Activated gamma-delta T cell treated with anti-CD3 and anti-CD28 coated beads, Interleukin-2, amount 50 U/mL, for 16 hours (primary cell): ENCODE measurements at regions not wholly inside any gene's neighbourhood (a gene's known extent, or its start where the extent isn't known, plus 50 kb on each side); places are given as distances from the start of the nearest gene placed in this dataset.

Experiments
- DNase-seq: peaks from one replicate; pipeline ENCODE4 v3.0.0-alpha.2; 2020; ENCODE audit warnings: low read depth

DNA sequence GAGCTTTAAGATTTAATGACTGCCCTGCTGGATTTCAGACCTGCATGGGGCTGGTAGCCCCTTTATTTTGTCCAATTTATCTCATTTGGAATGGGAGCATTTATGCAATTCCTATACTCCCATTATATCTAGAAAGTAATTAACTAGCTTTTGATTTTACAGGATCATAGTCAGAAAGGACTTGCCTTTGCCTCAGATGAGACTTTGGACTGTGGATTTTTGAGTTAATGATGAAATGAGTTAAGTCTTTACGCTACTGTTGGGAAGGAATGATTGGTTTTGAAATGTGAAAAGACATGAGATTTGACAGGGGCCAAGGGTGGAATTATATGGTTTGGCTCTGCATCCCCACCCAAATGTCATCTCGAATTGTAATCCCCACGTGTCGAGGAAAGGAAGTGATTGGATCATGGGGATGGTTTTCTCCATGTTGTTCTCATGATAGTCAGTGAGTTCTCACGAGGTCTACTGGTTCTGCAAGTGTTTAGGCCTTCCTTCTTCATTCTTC is 213.1 kb upstream of the DCN start:
- no peak for DNase-seq

DNA sequence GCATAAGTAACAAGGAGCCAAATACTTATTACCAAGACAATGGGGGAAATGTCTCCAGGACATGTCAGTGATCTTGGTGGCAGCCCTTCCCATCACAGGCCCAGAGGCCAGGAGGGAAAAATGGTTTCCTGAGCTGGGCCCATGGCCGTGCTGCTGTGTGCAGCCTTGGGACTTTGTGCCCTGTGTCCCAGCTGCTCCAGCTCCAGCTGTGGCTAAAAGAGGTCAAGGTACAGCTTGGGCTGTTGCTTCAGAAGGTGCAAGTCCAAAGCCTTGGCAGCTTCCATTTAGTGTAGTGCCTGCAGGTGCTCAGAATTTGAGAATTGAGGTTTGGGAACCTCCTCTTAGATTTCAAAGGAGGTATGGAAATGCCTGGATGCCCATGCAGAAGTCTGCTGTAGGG is 212.3 kb upstream of the DCN start:
- no peak for DNase-seq

GRCh38 chr12:91388573-91388972 is 206.0 kb upstream of the DCN start:
- DNase-seq = no peak

- DNase-seq = no peak
These were observed 205.0 kb upstream of the DCN start for GRCh38 chr12:91387461-91388134.

- no peak for DNase-seq
These were observed 202.2 kb upstream of the DCN start for GRCh38 chr12:91384806-91385205.

- no peak for DNase-seq
These were observed 201.7 kb upstream of the DCN start for GRCh38 chr12:91384366-91384765.

GRCh38 chr12:91383099-91383498 is 200.5 kb upstream of the DCN start:
- no peak for DNase-seq

DNA sequence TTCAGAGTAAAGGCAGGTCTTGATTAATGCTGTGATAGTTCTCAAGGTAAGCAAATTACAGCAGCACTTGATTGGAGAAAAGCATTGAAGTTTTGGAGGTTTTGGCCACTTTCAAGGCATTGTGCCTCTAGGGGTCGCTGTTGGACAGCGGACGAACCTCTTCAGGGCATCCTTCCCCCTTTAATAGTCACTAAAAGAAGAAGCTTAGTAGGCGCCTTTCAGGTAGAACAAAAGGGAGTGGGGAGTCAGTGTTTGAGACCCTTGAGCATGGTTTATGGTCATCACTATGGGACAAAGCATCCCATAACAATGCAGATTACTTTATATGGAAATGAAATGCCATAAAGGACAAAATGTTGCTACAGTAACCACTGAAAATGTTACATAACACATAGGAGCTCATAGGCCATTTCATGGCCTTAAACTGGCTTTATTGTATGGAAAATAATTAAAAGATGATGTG is 199.5 kb upstream of the DCN start:
- peak; percentile 78 for DNase-seq

DNA sequence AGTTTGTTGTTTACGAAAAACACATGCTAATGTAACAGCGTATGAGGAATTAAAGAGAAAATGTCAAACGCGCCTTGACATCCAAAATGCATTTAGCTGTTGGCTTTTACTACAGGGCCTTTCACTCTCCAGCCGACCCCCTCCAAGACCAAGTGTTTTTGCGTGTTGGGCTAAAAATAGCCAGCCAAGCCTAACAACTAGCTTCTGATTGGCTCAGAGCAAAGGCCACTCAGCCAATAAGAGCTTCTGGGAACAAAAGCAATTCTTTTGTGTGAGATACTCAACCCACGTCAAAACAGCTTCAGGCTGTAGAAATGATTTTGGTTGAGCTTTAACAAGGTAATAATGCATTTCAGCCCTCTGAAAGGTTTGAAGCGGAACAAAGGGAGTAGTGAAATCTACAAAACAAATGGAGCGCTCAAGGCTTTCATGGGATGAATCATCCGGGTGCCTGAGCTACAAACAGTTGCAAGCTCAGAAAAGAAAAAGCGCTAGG is 198.7 kb upstream of the DCN start:
- no peak for DNase-seq

- no peak for DNase-seq
These were observed 198.0 kb upstream of the DCN start for GRCh38 chr12:91380631-91381030.

DNA sequence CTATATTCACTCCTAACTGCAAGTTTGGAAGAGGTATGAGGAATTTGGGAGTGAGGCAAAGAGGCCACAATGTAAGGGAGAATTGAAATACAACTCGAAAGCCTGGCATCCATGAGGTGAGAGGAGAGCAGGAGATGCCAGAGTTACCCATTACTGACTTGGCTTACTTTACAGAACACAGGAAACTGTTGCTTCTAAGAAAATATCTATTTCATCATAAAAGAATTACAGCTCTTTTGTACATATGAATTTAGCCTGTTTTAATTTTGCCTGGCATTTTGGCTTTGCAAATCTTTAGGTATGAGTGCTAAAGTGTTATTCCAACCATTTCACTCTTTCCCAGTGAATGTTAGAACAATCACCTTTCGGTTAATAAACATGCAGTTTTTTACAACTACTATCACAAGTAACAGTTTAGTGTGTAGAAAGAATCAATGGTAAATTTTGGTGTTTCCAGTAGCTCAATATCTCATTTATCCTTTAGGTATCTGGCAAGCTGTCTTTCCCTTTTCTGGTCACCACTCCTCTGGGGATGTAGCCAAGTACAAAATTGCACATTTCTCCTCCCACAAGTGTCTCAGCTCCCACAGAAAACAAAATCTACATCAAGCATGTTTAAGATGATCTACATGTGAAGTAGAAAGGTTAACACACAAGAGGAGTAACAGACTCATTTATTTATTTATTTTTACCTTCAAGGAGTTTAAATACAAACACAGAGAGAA is 196.6 kb upstream of the DCN start:
- DNase-seq = no peak

GRCh38 chr12:91377436-91377835 is 194.8 kb upstream of the DCN start:
- no peak for DNase-seq

- DNase-seq = no peak
These were observed 190.5 kb upstream of the DCN start for GRCh38 chr12:91373086-91373485.

GRCh38 chr12:91370086-91370868 is 187.7 kb upstream of the DCN start:
- DNase-seq = no peak

- DNase-seq = no peak
These were observed 186.0 kb upstream of the DCN start for GRCh38 chr12:91368613-91369012.

DNA sequence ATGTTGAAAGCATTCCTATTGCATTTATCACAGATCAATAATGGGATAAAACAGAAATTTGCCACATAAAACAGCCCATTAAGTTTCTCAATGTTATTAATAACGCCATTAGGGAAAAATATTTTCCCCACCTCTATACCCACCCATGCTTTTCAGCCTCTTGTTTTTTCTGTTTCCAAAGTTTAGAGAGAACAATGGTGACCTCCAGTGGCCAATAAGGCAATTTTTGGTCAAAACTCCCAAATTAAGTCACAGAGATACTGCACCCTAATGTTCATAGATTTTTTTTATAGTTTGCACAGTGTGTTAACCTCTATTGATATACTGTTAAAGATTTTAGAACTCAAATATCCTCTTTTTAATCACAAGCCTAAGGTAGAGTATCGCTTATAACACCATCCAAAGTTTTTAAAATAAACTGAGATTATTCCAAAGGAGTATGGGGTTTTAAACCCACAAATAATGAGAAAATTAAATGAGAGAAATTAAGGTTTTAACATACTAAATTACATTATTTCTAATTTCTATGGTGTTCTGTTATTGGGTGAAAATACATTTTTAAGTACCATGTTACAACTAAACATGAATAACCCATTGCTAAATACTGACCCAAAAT is 184.7 kb upstream of the DCN start:
- DNase-seq = no peak

DNA sequence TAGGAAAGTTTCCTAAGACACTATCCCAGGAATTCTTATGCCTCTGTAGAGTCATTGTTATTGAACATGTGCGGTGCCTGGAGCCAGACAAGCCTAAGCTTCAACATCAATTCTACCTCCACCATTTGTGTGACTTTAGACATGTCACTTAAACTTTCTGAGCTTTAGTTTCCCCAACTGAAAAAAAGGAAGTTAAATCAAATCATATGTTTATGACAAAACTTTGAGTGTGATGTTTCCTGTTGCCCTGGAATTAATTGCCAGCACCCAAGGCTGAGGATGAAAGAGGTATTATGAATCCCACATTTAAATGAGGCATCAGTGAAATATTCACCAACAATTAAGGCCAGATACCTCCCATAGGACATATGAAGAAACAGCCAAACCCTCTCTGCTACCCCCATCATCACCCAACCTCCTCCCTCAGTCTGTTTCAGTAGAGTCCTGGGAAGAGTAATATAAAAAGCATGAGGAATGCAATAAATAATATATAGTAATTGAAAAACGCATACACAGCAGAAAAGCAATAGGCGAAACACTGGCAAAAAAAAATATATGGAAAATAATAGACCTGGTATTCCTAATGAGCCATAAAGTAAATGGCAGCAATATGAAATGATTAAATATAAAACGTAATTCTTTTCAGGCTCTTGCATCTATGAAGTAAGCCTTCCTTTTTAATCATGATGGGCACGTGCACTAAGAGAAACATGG is 182.0 kb upstream of the DCN start:
- DNase-seq = no peak

DNA sequence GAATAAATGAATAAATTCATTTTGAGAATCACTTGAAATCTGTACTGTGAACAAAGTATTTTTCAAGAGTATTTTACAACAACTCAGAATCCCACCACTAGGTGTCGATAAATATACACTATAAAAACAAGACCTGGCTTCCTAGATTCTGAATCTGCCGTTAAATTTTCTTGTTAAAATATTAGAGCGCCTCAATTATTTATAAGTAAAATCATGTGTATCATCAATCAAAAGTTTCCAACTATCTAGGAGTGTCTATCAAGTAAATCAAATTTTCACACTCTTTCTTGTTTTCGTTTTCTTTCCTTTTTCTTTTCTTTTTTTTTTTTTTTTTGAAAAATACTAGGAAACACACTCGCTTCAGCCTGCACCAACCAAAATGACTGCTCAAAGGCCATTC is 179.2 kb upstream of the DCN start:
- DNase-seq = no peak

DNA sequence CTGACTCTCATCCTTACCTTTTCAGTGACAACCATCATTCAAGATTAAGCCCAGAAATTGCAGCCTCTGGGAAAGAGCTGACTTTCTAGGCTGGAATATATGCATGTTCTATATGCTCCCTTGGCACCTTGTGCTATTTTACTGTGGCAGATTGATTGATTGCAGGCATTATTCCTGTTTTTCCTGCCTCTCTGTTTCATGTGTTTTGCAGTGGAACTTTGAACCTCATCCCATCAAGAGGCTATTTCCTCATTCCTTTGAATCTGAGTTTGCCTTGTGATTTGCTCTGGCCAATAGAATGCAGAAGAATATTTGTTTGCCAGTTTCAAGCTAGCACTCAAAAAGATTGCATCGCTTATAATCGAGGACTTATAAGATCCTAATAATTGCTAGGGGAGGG is 174.8 kb upstream of the DCN start:
- DNase-seq = no peak

DNA sequence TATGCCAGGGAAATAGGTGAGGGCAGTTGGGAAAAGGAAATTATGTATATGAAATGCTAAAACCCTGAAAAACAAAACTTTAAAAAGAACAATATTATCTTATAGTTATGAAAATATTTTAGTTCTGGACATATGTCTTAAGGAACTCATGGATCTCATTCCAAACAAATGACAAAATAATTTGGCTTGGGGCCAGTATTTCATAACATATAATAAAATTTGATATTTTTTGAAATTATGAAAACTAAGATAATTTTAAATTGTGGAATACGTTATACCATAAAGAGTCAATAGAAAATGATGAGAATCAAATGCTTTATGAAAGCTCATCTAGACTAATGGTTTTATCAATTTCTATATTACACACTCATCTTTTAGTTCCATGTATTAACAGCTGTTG is 173.8 kb upstream of the DCN start:
- no peak for DNase-seq

DNA sequence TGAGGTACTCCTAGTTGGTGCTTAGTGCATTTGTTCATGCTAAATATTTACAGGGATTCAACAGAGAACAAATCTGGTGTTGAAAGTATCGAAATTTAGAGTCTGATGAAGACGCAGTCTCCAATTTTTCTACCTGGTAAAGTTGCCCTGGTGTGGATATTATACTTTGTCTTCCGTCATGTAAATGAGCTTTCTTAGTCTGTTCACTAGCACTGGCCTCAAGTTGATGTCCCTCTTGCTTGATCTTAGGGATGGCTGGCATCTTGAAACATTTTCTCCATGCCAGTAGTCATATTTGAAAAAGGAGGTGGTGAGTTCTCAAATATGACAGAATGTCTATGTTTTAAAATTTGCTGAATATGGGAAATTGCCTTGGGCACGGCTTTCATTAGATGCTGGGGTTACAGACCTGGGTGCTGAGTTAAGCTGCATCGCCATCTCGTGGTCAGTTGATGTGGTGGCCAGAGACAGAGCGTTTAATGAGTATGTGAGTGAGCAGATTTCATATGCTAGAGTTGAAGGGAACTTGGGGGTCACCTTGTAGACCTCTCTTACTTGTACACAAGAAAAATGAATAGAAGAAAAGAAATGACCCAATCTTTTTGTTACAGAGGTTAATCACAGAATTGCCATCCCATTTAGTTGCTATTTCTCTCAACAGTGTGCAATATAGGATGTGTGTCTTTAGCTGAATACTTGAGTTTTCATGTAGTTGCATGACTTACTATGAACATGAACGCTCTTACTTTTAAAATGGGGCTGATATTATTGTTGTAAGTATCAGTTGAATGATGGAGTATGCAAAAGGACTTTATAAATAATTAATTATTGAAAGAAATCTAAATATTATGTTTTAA is 172.8 kb upstream of the DCN start:
- DNase-seq = no peak
